ENCODE measurements at regions not wholly inside any gene's neighbourhood (a gene's known extent, or its start where the extent isn't known, plus 50 kb on each side); places are given as distances from the start of the nearest gene placed in this dataset.

DNA sequence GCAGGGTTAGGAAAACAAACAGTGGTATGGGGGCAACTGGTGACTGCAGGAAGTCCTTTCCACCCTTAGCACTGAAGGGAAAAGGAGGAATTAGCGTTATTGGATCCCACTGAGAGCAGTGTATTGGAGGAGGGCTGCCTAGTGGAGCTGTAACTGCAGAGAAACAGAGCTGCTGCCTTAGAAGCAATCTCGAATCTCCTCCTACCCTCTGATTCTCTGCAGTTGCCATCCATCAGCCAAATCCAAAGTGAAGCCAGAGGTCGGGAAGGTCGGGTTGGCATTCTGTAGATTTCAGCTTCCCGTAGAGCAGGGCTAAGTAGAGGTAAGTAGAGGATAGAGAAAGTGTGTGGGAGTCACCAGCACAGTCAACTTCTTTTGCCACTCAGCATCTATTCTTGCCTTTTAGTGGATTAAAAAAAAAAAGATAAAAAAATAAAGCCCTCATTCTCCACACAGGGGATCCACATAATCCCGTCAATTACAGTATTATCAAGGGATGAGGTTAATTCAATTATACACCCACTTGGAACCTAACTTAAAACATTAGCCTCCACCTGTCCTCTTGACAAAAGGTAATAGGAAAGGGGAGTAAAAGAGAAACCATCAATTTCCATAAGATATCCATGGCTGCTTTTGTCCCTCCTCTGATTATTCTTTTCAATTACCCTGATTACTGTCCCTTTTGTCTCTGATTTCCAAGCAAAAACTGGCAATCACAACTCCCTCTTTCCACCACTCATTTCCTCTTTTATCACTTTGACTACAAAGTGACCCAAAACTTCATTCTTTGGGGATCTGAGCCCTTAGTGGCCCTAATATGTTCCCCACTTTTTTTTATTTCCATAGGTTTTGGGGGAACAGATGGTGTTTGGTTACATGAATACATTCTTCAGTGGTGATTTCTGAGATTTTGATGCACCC lies 234.7 kb downstream of the RBM26 start:
- no peaks in the 10 kb centered on the region for H4K20me1 ChIP-seq (ENCODE audit: insufficient read depth)
- CTCF ChIA-PET = interaction anchor here (1.0 kb wide), 1 partner anchor 15 kb away, joined by 3 read pairs; no protein-coding TSS in a partner anchor
- POLR2A ChIA-PET = no interaction called here

DNA sequence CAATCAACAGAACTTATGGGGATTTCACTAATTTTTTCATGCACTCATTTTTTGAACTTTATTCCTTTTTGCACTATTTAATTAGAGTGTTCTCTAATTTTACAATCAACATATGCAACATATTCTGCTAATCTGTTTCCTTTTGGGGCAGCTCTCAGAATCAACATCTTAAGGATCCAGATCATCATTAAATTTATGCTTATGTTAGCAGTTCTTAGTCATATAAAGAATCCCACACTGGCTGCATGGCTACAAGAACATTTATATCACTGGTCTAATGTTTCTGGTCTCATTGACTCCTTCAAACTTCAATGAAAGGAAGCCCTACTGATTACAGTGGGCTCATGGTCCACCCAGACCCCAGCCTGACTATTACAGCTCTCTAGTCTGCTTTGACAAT lies 245.2 kb downstream of the RBM26 start:
- no peaks in the 10 kb centered on the region for H3K27me3 ChIP-seq (ENCODE audit: insufficient read depth)
- H3K9ac ChIP-seq = no peak overlapping the region
- no peaks in the 10 kb centered on the region for H3K36me3 ChIP-seq (replicated peaks in 1 of 2; ENCODE audit: control insufficient read depth in 1 of 2, insufficient read depth in 2 of 2, low read length in 1 of 2)
- H3K4me2 ChIP-seq = no peak overlapping the region
- H3K9me3 ChIP-seq = no peaks in the 10 kb centered on the region
- no peak overlapping the region for H3K4me3 ChIP-seq (ENCODE audit: low read depth in 2 of 2, low read length in 1 of 2)
- H3K79me2 ChIP-seq (ENCODE audit: insufficient read depth) = no peaks in the 10 kb centered on the region
- no peaks in the 10 kb centered on the region for H3K4me1 ChIP-seq (ENCODE audit: control insufficient read depth in 1 of 2, insufficient read depth in 2 of 2, low read depth in 1 of 2, low read length in 1 of 2)
- H2AFZ ChIP-seq (ENCODE audit: low read depth) = no peak overlapping the region
- ChIA-PET POLR2A (no interaction called here), CTCF (no interaction called here)
- TF ChIP-seq FOSL2 (IDR thresholded peaks at IDR 0.05; ENCODE audit: borderline replicate concordance, low read depth) (no peak), TCF12 (IDR thresholded peaks at IDR 0.05) (no peak), TAF1 (IDR thresholded peaks at IDR 0.05; ENCODE audit: borderline replicate concordance, low read depth, low read length) (no peak), NRF1 (IDR thresholded peaks at IDR 0.05; ENCODE audit: low read depth, low read length) (no peak), TEAD4 (IDR thresholded peaks at IDR 0.05; ENCODE audit: borderline replicate concordance, insufficient read depth) (no peak), FOXJ3 (CRISPR knock-in tag; IDR thresholded peaks at IDR 0.05) (no peak)
- no peaks in the 10 kb centered on the region for H4K20me1 ChIP-seq (ENCODE audit: insufficient read depth)
- H3K9me2 ChIP-seq = no peaks in the 10 kb centered on the region
- H3F3A ChIP-seq (replicated peaks; ENCODE audit: insufficient read depth) = no peaks in the 10 kb centered on the region
- DNase-seq = no peak
- H3K27ac ChIP-seq (ENCODE audit: low read depth in 2 of 2, low read length in 1 of 2) = no peak overlapping the region

More for the DNA sequence above, 234.7 kb downstream of the RBM26 start:
- H3K36me3 ChIP-seq (replicated peaks in 1 of 2; ENCODE audit: control insufficient read depth in 1 of 2, insufficient read depth in 2 of 2, low read length in 1 of 2) = no peaks in the 10 kb centered on the region
- no peaks in the 10 kb centered on the region for H3F3A ChIP-seq (replicated peaks; ENCODE audit: insufficient read depth)
- H3K9ac ChIP-seq = no peak overlapping the region
- 37% methylated on average over 6 of the region's 6 CpGs for WGBS (ENCODE audit: low lambda C conversion rate)
- no peaks in the 10 kb centered on the region for H3K9me3 ChIP-seq
- H3K27me3 ChIP-seq (ENCODE audit: insufficient read depth) = no peaks in the 10 kb centered on the region
- H3K9me2 ChIP-seq = no peaks in the 10 kb centered on the region
- no peak for TF ChIP-seq GATA2 (CRISPR knock-in tag; IDR thresholded peaks at IDR 0.05)
- TF ChIP-seq RXRA (IDR thresholded peaks at IDR 0.05; ENCODE audit: borderline replicate concordance, low read depth) = no peak
- TF ChIP-seq, protein P1, sequence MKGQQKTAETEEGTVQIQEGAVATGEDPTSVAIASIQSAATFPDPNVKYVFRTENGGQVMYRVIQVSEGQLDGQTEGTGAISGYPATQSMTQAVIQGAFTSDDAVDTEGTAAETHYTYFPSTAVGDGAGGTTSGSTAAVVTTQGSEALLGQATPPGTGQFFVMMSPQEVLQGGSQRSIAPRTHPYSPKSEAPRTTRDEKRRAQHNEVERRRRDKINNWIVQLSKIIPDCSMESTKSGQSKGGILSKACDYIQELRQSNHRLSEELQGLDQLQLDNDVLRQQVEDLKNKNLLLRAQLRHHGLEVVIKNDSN (IDR thresholded peaks at IDR 0.05; ENCODE audit: borderline replicate concordance, low read depth) = no peak
- TF ChIP-seq TEAD4 (IDR thresholded peaks at IDR 0.05; ENCODE audit: borderline replicate concordance, insufficient read depth) = no peak
- no peak for TF ChIP-seq SMC3 (IDR thresholded peaks at IDR 0.05; ENCODE audit: low read depth, low read length)
- TF ChIP-seq, protein P2, sequence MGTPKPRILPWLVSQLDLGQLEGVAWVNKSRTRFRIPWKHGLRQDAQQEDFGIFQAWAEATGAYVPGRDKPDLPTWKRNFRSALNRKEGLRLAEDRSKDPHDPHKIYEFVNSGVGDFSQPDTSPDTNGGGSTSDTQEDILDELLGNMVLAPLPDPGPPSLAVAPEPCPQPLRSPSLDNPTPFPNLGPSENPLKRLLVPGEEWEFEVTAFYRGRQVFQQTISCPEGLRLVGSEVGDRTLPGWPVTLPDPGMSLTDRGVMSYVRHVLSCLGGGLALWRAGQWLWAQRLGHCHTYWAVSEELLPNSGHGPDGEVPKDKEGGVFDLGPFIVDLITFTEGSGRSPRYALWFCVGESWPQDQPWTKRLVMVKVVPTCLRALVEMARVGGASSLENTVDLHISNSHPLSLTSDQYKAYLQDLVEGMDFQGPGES (IDR thresholded peaks at IDR 0.05; ENCODE audit: low read depth, low read length) = no peak
- TF ChIP-seq SIN3A (IDR thresholded peaks at IDR 0.05; ENCODE audit: borderline replicate concordance, low read depth, low read length) = no peak
- TF ChIP-seq NRF1 (IDR thresholded peaks at IDR 0.05; ENCODE audit: low read depth, low read length) = no peak
- TF ChIP-seq RCOR1 (IDR thresholded peaks at IDR 0.05; ENCODE audit: low read length) = no peak
- no peak for TF ChIP-seq ELF1 (IDR thresholded peaks at IDR 0.05)
- no peak for TF ChIP-seq CHD2 (IDR thresholded peaks at IDR 0.05; ENCODE audit: low read length, partially characterized antibody)
- TF ChIP-seq FOXM1 (IDR thresholded peaks at IDR 0.05; ENCODE audit: low read depth) = no peak
- no peak for TF ChIP-seq EZH2phosphoT487 (IDR thresholded peaks at IDR 0.05; ENCODE audit: borderline replicate concordance, low read depth)
- no peak for TF ChIP-seq MXI1 (IDR thresholded peaks at IDR 0.05; ENCODE audit: low read depth, low read length)
- TF ChIP-seq, protein P3, sequence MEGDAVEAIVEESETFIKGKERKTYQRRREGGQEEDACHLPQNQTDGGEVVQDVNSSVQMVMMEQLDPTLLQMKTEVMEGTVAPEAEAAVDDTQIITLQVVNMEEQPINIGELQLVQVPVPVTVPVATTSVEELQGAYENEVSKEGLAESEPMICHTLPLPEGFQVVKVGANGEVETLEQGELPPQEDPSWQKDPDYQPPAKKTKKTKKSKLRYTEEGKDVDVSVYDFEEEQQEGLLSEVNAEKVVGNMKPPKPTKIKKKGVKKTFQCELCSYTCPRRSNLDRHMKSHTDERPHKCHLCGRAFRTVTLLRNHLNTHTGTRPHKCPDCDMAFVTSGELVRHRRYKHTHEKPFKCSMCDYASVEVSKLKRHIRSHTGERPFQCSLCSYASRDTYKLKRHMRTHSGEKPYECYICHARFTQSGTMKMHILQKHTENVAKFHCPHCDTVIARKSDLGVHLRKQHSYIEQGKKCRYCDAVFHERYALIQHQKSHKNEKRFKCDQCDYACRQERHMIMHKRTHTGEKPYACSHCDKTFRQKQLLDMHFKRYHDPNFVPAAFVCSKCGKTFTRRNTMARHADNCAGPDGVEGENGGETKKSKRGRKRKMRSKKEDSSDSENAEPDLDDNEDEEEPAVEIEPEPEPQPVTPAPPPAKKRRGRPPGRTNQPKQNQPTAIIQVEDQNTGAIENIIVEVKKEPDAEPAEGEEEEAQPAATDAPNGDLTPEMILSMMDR (IDR thresholded peaks at IDR 0.05) = no peak
- no peak for TF ChIP-seq JUND (IDR thresholded peaks at IDR 0.05)
- H3K4me3 ChIP-seq (ENCODE audit: low read depth in 2 of 2, low read length in 1 of 2) = no peak overlapping the region
- H3K4me2 ChIP-seq = no peak overlapping the region
- no peak overlapping the region for H3K27ac ChIP-seq (ENCODE audit: low read depth in 2 of 2, low read length in 1 of 2)
- H3K79me2 ChIP-seq (ENCODE audit: insufficient read depth) = no peaks in the 10 kb centered on the region
- H3K4me1 ChIP-seq (ENCODE audit: control insufficient read depth in 1 of 2, insufficient read depth in 2 of 2, low read depth in 1 of 2, low read length in 1 of 2) = no peaks in the 10 kb centered on the region
- DNase-seq = no peak
- no peak overlapping the region for H2AFZ ChIP-seq (ENCODE audit: low read depth)

All from SK-N-SH (cell line).